Gastroesophageal sphincter (tissue), 4 donors: ENCODE measurements at regions not wholly inside any gene's neighbourhood (a gene's known extent, or its start where the extent isn't known, plus 50 kb on each side); places are given as distances from the start of the nearest gene placed in this dataset.

Experiments used
- ATAC-seq: fragments of 150-250 bp; one replicate; pipeline ENCODE4 v1.9.1; 2016; ENCODE audit warnings: mild to moderate bottlenecking, moderate library complexity
- H3K27ac ChIP-seq, 4 donors: fragments of 200-600 bp; sonication (generic) in 3 of 4; 1 replicate in 3 of 4; 2 replicates in 1 of 4; pipeline ENCODE4 v1.5.1; 2016 to 2019
- H3K27me3 ChIP-seq: fragments of 200-600 bp; sonication (generic); one replicate; pipeline ENCODE4 v1.5.1; 2019
- H3K36me3 ChIP-seq, 2 donors: fragments of 200-600 bp; sonication (generic); one replicate each; pipeline ENCODE4 v1.5.1; 2019; ENCODE audit warnings: control low read depth in 1 of 2
- H3K4me1 ChIP-seq, 3 donors: fragments of 200-600 bp; sonication (generic); 1 replicate in 2 of 3; 2 replicates in 1 of 3; pipeline ENCODE4 v1.5.1; 2016 to 2019; ENCODE audit warnings: control low read depth in 2 of 3
- H3K4me3 ChIP-seq, 2 donors: fragments of 200-600 bp; sonication (generic); one replicate each; pipeline ENCODE4 v1.5.1; 2019; ENCODE audit warnings: mild to moderate bottlenecking in 1 of 2, moderate library complexity in 1 of 2
- H3K9me3 ChIP-seq, 3 donors: fragments of 200-600 bp; sonication (generic); one replicate each; pipeline ENCODE4 v1.5.1; 2017 to 2019; ENCODE audit warnings: control low read depth in 2 of 3
- EP300 ChIP-seq: sonication (generic); formaldehyde crosslinking; IDR thresholded peaks from one replicate; pipeline ENCODE4 v1.6.1; 2017; ENCODE audit warnings: antibody characterized with exemption, mild to moderate bottlenecking
- POLR2A ChIP-seq, 2 donors: fragments of 450-650 bp; IDR thresholded peaks; one replicate each; pipeline ENCODE4 v1.6.1; 2017; ENCODE audit warnings: antibody characterized with exemption in 2 of 2, mild to moderate bottlenecking in 2 of 2, moderate library complexity in 1 of 2
- POLR2AphosphoS5 ChIP-seq: sonication (generic); formaldehyde crosslinking; IDR thresholded peaks from one replicate; pipeline ENCODE4 v1.6.1; 2017; ENCODE audit warnings: antibody characterized with exemption
- WGBS, 2 donors: methylation state at CpG; one replicate each; pipeline ENCODE4 v1.1.5; 2018; ENCODE audit warnings: low coverage in 1 of 2; 5-methylcytosine and 5-hydroxymethylcytosine counted together
- TF ChIP-seq, protein P1 (sequence below), 4 experiments: fragments of 200-600 bp in 2 of 4; fragments of 450-650 bp in 2 of 4; sonication (generic) in 1 of 4; IDR thresholded peaks; one replicate each; pipeline ENCODE4 v1.5.1; 2017 to 2019; ENCODE audit warnings: antibody characterized with exemption in 4 of 4, mild to moderate bottlenecking in 2 of 4, moderate library complexity in 2 of 4

GRCh38 chr4:177740563-177740962 is 298.3 kb upstream of the AGA start:
- ATAC-seq: no peak
- 74 to 88% methylated on average over 1 of the region's 1 CpG for WGBS, 2 donors

GRCh38 chr4:177759729-177760128 is 317.5 kb upstream of the AGA start:
- no peaks in the 10 kb centered on the region for H3K36me3 ChIP-seq
- no peak overlapping the region for H3K4me3 ChIP-seq
- ATAC-seq: no peak
- H3K4me1 ChIP-seq: no peaks in the 10 kb centered on the region
- no peaks in the 10 kb centered on the region for H3K27me3 ChIP-seq
- no peak overlapping the region for H3K27ac ChIP-seq
- WGBS, 2 donors: 90 to 100% methylated on average over 3 of the region's 3 CpGs
- TF ChIP-seq EP300 (no peak), POLR2A (IDR thresholded peaks at IDR 0.05) (no peak), POLR2AphosphoS5 (no peak)
- TF ChIP-seq, protein P1, sequence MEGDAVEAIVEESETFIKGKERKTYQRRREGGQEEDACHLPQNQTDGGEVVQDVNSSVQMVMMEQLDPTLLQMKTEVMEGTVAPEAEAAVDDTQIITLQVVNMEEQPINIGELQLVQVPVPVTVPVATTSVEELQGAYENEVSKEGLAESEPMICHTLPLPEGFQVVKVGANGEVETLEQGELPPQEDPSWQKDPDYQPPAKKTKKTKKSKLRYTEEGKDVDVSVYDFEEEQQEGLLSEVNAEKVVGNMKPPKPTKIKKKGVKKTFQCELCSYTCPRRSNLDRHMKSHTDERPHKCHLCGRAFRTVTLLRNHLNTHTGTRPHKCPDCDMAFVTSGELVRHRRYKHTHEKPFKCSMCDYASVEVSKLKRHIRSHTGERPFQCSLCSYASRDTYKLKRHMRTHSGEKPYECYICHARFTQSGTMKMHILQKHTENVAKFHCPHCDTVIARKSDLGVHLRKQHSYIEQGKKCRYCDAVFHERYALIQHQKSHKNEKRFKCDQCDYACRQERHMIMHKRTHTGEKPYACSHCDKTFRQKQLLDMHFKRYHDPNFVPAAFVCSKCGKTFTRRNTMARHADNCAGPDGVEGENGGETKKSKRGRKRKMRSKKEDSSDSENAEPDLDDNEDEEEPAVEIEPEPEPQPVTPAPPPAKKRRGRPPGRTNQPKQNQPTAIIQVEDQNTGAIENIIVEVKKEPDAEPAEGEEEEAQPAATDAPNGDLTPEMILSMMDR (IDR thresholded peaks at IDR 0.05): no peak
- no peaks in the 10 kb centered on the region for H3K9me3 ChIP-seq

More at GRCh38 chr4:177740563-177740962, 298.3 kb upstream of the AGA start:
- Histone ChIP-seq H3K36me3 (no peaks in the 10 kb centered on the region), H3K27me3 (no peaks in the 10 kb centered on the region), H3K4me3 (no peak overlapping the region), H3K4me1 (no peaks in the 10 kb centered on the region), H3K27ac (no peak overlapping the region), H3K9me3 (no peaks in the 10 kb centered on the region)
- no peak for TF ChIP-seq POLR2AphosphoS5

- no peaks in the 10 kb centered on the region for H3K4me1 ChIP-seq
- 72 to 90% methylated on average over 4 to 11 of the region's 12 CpGs for WGBS, 2 donors
- TF ChIP-seq, protein P1 (IDR thresholded peaks at IDR 0.05): no peak
- TF ChIP-seq POLR2A (IDR thresholded peaks at IDR 0.05): no peak
- TF ChIP-seq POLR2AphosphoS5: no peak
- no peak for TF ChIP-seq EP300
- no peaks in the 10 kb centered on the region for H3K27me3 ChIP-seq
- H3K27ac ChIP-seq: no peak overlapping the region
- no peak for ATAC-seq
- H3K9me3 ChIP-seq: no peaks in the 10 kb centered on the region
- H3K36me3 ChIP-seq: no peaks in the 10 kb centered on the region
- no peak overlapping the region for H3K4me3 ChIP-seq
Measured at GRCh38 chr4:177761692-177762091, 319.5 kb upstream of the AGA start.

DNA sequence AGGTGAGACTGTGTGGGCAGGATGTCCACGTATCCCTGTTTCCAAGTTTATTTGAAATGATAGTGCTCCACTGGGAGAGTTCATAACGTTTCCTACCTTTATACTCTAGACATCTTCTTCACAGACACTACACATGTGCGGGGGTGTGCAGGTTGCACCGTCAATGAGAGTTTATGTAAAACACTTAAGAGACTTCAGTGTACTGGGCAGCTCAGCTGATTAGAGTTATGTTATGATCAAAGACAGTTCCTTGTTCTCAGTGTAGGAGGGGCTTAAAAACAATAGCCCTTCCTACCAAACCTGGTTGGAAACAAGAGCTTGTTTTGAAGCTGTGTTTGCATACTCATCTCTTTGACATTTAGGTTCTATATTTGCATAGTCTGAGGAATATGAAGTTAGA is 326.9 kb upstream of the AGA start:
- no peak for ATAC-seq
- TF ChIP-seq, protein P1 (IDR thresholded peaks at IDR 0.05): no peak
- TF ChIP-seq POLR2AphosphoS5 (no peak), POLR2A (IDR thresholded peaks at IDR 0.05) (no peak), EP300 (no peak)
- 74 to 77% methylated on average over 2 to 4 of the region's 4 CpGs for WGBS, 2 donors
- H3K27me3 ChIP-seq: no peaks in the 10 kb centered on the region
- H3K4me3 ChIP-seq: no peak overlapping the region
- no peaks in the 10 kb centered on the region for H3K36me3 ChIP-seq
- H3K27ac ChIP-seq: no peak overlapping the region
- H3K9me3 ChIP-seq: no peaks in the 10 kb centered on the region
- no peaks in the 10 kb centered on the region for H3K4me1 ChIP-seq

DNA sequence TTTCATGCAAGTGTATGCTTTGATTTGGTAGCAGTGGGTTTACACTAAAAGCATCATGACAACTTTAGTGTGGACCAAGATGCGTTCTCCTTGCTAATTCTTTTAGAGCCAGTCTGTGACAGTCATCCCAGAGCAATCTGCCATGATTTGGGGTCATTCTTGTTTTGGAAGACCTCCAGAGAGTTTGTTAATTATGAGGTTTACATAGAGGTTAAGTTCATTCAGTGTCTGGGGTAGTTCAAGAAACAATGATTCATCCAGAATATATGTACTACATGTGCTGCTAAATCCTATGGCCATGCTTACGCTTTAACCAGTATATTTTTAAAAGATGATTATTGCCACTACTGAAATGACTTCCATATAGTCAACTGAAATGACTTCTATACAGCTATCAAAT is 328.5 kb upstream of the AGA start:
- no peaks in the 10 kb centered on the region for H3K27me3 ChIP-seq
- WGBS, 2 donors: 91 to 92% methylated on average over 2 of the region's 2 CpGs
- ATAC-seq: no peak
- no peaks in the 10 kb centered on the region for H3K9me3 ChIP-seq
- H3K36me3 ChIP-seq: no peaks in the 10 kb centered on the region
- H3K4me3 ChIP-seq: no peak overlapping the region
- no peak overlapping the region for H3K27ac ChIP-seq
- H3K4me1 ChIP-seq: no peaks in the 10 kb centered on the region
- no peak for TF ChIP-seq EP300

GRCh38 chr4:177771645-177772044 is 329.4 kb upstream of the AGA start:
- Histone ChIP-seq H3K4me1 (no peaks in the 10 kb centered on the region), H3K9me3 (no peaks in the 10 kb centered on the region), H3K4me3 (no peak overlapping the region), H3K27me3 (no peaks in the 10 kb centered on the region), H3K36me3 (no peaks in the 10 kb centered on the region), H3K27ac (no peak overlapping the region)
- TF ChIP-seq EP300 (no peak), POLR2AphosphoS5 (no peak), POLR2A (IDR thresholded peaks at IDR 0.05) (no peak)
- TF ChIP-seq, protein P1 (IDR thresholded peaks at IDR 0.05): no peak
- 94 to 100% methylated on average over 1 of the region's 1 CpG for WGBS, 2 donors
- no peak for ATAC-seq
